HCEC 1CT (cell line): ENCODE measurements at regions not wholly inside any gene's neighbourhood (a gene's known extent, or its start where the extent isn't known, plus 50 kb on each side); places are given as distances from the start of the nearest gene placed in this dataset.
"Not testable (repeated sequence)": the region's sequence is repeated elsewhere in the genome, so short reads cannot be mapped to it uniquely, and the experiment has no call there.

ENCODE experiments used
- DNase-seq: peaks from one replicate; pipeline ENCODE4 v3.0.0-alpha.2; 2017

DNA sequence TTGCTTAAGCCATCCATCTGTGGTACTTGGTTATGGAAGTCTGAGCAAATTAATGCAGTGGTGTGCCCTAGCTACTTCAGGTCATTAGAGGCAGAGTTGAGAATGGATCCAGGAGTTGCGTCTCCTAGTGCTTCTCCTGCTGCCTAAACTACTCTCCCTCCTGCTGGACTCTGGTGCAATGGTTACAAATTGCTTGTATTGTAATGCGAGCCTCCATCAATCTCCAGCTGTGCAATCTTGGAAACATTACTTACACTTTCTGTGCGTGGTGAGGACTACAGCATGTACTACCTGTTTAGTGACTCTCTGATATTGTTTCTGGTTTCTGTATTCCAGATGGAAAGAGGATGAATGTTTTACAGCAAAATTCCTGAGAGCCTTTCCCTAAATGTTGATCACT, 119.0 kb upstream of the CYRIA start:
- DNase-seq, result no peak

DNA sequence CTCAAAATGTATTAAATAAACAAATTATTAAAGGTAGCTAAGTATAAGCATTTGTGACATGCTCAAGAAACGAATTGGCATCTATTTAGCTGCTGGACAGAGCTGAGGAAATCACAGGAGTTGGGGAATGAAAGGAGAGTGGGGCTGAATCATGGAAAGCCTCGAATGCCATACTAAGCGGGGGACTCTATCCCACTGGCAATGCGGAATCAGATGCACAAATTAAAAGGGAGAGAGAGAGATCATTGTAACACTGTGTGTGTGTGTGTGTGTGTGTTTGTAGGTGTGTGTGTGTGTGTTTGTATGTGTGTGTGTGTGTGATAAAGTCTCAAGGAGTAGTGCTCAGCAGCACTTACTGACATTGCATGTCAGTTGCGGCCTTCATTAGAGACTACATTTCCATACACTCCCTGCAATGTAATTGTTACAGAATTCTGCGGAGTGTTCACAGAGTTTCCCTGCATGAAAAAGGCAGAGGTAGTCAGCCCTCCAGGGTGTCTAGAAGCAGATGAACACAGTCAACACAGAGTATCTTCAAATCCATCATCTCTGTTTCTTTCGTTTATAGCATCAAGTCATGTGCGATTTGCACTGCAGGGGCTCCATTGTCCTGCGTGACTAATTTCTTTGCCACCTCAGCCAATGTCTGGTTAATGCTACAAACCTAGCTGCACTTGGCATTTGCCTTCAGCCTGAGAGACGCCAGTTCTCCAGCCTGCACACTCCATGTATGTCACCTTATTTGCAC, 111.7 kb upstream of the CYRIA start:
- DNase-seq, result no peak

DNA sequence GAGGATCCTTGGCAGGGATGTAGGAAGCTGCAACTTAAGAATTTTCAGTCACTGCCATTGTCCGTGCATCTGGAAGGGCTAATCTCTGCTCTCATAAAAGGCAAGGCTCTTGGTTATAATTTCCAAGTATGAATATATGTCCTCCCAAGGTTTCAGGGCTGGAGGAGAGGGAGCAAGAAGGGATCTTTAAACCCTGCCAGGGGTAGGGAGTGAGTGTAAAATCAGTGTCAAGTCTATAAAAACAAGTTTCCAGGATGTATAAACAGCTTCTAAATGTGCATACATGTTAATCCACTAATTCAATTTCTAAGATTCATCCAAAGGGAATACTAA, 110.2 kb upstream of the CYRIA start:
- no peak for DNase-seq

DNA sequence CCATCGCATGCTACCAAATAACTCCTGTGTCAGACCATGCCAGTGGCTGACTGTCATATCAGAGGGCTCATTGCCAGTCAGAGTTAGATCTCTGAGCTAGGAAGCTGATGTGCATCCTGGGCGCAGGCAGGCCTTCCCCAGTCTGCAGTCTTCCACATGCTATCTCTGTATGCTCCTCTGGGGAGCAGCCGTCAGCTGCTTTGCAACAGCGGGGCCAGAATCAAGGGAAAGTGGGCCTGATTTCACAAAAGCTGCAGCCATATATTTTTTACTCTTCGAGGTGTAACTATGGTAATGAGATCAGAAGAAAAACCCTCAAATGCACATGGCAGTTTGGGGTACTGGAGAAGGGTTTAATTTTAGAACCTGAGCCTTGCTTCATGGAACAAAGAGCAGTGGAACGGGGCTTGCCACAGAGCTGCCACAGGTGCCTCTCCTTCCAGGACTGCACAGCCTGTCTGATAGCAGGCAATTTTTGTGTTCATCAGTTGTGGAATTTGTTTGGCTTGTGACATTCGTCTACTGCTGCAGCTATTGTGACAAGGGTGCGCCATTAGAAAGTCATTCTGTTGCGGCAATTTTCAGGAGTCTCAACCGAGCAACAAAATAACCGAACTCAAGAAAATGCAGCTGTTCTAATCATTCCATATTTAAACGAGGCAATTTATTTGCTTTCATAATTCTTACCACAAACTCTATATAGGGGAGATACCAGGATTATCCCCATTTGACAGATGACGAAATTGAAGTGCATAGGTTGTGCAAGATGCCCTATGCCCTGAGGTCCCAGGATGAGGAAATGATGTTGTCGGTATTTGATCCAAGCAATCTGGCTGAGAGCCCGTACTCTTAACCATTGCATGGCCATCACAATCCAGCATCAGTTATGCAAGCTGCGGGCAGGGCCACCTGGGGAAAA, 109.6 kb upstream of the CYRIA start:
- no peak for DNase-seq

DNA sequence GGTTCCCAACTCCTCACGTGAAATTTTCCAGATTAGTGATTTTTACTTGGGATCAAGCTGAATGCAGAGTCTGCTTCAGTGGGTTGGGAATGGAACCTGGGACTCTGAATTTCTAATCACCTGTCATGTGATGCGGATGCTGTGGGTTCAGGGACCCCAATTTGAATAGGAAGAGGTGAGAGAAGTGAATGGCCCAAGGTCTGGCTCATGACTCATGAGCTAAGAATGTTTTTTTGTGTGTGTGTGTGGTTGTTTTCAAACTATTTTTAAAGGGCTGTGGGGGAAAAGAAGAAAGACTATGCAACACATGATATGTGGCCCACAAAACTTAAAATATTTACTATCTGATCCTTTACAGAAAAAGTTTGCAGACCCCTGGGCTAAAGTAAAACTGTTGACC, 108.5 kb upstream of the CYRIA start:
- peak; percentile 2 for DNase-seq

DNA sequence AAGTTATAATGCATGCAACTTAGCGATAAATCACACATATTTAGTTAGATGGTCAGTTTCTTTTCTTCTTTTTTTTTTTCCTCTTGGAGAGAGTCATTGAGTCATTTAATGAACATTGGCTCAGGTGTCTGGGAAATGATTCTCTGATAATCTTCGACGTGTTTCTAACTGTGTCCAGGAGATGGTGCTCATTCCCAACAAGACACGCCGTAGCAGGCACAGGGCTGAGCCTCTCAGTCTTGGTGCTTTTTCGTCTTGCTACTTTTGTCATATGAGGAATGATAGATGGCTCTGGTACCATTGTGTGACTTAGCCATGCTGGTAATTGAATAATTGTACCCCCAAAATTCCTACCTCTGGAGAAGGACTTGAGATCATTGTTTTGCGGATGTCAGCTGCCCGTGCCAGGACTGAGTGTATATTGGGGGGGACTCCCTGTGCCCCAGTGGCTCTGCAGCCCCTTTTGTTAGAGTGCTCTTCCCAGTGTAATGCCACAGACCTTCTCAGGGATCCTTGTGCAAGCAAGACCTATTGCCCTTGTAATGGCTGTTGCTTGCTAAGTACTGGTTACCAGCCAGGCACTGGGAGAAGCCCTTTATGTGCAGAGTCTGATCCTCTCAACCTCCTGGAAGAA, 107.6 kb upstream of the CYRIA start:
- DNase-seq, result peak; percentile 29

DNA sequence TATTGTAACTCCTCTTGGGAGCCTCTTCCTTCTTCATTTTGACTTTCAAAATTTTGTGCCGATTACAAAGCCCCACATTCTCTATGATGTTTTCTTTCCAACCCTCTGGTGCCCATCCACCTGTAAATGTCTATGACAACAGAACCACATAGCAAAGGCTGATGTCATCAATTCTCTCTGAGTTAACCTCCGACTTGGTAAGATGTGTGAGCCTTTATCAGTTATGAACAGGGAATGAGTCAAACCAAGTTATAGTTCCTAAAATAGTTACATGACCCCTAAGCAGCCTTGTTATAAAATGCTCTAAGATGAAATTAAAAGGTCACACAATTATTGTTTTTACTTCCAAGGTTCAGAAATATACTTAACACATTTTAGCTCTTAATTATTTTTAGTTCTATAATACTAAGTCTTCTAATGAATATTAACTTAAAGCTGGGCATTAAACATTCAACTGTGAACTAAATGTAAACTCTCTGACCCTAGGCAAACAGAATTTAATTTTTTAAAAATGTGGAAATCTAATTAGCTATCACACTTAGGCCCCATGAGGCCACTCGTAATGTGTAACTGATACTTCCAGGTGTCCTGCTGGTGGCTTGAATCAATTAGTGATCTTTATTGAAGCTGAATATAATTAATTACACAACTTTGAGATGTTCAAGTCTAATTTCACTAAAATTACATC, 102.3 kb upstream of the CYRIA start:
- DNase-seq, result no peak

DNA sequence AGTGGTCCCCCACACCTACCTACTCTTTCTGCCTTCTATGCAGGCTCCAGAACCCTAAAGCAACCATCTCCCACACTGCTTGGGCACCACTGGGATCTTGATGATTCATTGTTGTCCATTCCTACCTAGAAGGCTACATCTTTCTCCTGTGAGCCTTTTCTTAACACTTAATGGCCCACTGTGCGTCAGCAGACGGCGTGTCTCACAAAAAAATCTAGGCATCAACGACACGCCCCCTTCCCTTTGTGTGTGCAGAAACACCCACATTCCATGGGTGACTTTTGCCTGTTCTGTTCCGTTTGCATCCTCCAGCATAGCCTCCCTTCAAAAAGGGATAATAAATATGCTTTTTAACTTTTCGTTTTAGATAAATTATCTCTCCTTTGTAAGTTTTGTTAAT, 99.7 kb upstream of the CYRIA start:
- DNase-seq, result no peak

DNA sequence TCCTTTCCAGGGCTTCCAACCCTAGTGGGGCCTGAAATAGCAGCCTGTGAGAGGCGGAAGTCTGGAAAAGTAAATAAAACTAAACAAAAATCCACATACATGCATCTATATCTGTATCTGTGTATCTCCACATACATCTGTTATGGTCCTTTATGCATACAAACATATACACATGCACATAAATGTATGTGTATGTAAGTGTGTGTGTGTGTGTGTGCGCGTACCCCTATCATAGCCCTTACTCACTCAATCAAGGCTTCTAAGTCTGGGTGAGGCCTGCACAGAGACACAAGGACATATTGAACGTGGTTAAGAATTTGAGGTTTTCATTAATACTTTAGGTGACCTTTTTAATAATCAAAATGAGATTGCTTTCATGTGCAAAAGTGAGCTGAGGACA, 98.9 kb upstream of the CYRIA start:
- no peak for DNase-seq

DNA sequence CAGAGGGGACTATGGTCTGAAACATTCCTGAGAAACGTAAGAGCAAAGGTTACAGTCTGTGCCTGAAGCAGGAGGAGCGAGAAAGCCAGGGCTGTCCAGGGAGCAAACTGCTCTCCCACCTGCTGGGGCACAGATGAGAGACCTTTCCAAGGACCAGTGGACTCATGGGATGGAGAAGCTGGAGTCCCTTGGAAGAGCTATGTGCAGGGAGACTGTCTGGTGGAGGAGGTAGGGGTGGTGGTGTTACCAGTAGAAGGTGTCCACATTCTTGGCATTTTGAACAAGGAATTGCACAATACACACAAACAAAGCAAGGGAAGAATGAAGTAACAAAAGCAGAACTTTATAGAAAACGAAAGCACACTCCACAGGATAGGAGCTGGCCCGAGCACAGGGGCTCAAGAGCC, 97.9 kb upstream of the CYRIA start:
- no peak for DNase-seq

DNA sequence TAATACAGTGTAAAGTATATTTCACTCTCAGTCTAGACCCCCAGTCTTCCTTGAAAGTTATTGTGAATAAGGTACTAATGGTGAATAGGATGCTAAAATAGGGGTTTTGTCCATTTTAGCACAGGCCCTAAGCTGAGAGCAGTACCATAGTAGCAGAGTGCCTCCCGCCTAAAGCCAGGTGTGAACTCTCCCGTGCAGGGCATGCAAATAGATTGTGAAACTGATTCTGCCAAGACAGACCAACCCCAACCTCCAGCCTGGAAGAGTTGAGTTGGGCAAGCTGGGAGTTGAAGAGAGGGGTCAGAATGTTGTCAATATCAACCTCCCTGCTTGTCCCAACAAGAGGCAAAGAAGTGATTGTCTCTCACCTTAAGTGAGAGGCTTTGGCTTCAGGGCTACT, 97.4 kb upstream of the CYRIA start:
- DNase-seq, result no peak

DNA sequence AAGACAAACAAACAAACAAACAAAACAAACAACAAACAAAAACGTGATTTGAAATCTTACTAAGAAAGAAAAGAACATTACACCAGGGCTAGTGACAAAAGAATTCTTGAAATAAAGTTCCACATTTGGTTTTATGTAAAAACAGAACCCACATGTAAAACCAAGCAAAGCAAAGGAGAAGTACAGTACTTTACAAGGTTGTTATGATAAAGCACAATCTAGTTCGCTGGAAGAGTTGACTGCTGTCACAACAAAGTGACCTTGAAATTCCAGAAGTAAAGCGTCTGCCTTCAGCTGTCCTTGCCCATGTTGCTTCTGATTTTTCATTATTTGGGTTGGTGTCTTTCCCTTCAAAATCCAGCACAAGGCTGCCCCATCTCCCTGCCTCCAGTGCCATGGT, 94.8 kb upstream of the CYRIA start:
- DNase-seq, result no peak

DNA sequence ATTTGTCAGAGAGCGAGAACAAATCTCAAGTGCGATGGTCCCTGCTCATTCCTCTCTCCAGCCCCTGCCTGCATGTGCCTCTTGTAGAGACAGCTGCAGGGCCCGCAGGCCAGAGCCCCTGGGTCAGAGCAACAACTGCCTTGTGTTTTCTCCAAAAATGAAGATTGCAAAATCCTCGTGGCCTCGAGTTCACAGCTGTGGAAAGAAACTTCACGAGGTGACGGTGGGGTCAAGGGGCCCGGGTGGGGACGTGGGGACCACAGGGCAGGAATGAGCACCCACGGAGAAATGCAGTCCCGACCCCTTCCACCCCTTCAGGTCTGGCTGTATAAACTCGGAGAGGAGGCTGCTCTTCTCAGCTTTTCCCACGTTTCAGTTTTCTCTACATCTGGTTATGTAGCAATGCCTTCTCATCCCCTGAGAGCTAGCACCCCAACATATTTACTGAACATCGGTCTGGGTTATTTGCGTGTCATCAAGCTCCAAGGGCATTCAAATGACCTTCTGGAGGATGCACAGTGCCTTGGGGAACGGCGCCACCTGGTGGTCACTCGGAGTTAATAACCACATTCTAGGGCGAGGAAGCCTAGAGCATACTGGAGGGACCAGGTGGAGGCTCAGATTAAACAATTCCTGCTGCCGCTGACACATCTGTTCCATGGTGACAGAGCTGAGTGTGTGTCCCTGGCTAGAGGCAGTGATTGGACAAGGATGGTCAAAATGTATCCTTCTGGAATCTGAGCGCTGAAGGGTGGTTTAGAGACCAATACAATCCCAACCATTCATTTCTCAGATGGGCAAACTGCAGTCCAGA, 91.4 kb upstream of the CYRIA start:
- peak; percentile 41 for DNase-seq

DNA sequence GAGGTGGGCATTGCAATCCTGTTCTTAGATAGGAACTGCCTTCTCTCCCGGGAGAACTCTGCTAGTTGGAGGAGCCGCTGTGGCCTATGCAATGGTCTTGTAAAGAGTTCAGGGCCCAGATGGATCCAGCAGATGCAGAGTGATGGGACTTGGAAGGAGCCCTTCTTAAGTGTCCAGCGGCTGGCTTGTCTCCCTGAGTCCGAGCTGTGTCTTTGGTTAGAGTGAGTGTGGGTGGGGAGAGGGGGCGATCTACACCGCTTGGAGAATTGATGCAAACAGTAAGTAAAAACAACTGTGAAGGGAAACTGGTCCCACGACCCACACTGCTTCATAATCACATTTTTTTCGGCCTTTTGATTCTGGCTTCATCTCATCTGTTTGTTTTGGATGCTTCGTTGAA, 89.8 kb upstream of the CYRIA start:
- no peak for DNase-seq

DNA sequence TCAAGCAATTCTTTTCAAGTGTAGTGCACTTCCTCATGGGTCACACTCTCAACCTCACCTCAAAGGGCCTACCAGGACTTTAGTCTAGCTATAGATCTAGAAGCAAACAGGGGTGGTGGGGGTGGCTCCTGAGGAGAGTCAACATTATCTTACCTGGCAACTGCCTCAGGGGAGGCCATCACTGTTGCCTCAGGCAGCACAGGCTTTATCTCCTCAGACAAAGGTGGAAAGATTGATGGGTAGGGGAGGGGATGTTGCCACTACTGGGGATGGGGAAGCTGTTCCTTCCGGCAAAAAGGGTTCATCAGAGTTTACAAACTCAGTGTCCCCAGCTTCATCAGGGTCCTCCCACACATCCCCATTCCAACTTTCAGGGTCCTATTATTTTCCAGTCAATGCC, 87.4 kb upstream of the CYRIA start:
- not testable (repeated sequence) for DNase-seq

DNA sequence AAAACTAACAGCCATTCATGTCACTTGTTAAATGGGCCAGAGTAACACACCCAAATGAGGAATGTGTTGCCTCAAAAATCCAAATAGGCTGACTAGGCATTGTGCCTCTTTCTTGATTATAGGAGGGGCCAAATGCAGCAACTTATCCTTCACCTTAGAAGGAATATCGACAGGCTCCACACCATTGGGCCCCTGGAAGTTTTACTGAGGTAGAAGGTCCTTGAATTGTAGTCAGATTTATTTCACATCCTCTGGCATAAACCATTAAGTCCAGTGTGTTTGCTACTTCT, 85.2 kb upstream of the CYRIA start:
- not testable (repeated sequence) for DNase-seq

DNA sequence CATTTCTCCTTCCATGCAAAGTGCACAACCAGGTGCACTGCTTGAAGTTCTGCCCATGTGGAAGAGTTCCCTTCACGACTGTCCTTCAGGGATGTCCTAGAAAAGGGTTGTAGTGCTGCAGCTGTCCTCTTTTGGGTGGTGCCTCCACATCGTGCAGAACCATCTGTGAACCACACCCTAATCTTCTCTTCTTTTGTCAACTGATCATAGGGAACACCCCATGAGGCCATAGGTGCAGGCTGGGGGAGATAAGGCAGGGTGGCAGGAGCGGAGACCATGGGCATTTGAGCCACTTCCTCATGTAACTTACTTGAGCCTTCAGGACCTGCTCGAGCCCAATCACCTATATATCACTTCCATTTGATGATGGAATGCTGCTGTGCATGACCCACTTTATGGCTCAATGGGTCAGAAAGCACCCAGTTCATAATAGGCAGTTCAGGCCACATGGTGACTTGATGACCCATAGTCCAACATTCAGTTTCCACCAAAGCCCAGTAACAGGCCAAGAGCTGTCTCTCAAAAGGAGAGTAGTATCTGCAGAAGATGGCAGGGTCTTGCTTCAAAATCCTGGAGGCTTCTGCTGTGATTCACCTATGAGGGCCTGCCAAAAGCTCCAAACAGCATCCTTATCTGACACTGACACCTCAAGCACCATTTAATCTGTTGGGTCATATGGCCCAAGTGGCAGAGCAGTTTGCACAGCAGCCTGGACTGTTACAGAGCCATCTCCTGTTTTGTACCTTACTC, 84.7 kb upstream of the CYRIA start:
- DNase-seq, result no peak

DNA sequence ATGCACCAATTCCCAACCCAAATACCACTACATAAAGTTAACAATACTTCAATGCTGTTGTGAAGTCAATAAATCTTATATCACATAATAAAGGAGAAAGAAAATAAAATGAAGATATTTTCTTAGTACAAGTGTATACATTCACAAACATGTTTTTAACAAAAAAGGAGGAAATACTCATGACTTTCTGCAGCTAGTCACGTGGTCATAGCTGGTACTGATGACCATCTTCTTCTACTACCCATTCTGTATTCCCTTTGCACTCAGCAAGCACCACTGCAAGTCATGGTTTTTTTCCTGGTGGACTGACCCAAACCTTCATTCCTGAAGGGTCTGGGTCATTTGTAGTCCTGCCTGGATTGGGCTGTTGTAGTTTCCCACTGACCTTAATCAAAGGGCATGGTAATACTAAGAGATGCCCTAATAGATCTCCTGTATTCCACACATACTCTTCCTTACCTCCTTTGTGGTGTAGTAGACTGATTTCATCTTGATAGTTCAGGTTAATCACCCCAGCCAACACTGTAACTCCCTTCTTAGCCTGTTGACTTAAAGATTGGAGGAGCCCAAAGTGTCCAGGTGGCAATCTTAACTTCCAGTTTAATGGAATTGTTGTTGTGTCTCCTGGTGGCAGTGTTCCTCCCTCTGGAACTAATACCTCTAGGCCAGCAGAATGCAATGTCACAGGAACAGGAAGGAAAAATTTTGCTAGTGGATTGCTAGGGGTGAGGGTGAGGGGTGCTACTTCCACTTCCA, 83.1 kb upstream of the CYRIA start:
- DNase-seq, result not testable (repeated sequence)

DNA sequence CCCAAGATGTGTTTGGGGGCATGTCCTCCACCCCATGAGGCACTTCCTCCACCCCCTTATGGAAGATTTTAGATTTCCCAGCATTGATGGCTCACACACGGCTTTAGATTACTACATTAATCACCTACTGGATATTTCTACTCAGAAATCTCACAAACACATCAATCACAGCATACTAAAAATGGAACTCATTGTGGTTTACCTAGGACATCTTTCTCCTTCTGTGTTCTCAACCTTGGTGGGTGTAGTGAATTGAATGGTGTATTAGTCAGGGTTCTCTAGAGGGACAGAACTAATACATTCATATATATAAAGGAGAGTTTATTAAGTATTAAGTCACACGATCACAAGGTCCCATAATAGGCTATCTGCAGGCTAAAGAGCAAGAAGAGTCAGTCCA, 82.1 kb upstream of the CYRIA start:
- no peak for DNase-seq

DNA sequence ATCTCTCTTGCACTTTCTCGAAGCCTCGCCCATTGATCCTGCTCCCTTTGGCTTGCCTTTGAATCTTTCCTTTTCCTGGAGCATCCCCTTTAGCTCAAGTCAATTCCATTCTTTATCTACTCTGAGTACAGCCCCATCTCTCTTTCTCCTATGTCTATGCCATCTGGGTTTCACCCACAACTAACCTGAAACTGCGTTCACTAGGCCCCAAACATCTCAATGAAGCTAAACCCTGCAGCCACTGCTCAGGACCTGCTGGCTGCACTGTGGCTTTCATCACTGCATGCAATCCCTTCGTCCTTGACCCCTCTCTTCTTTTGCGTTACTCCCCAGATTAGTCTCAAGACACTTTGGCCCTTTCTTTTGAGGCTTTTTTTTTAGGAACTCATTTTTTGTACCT, 81.6 kb upstream of the CYRIA start:
- no peak for DNase-seq

DNA sequence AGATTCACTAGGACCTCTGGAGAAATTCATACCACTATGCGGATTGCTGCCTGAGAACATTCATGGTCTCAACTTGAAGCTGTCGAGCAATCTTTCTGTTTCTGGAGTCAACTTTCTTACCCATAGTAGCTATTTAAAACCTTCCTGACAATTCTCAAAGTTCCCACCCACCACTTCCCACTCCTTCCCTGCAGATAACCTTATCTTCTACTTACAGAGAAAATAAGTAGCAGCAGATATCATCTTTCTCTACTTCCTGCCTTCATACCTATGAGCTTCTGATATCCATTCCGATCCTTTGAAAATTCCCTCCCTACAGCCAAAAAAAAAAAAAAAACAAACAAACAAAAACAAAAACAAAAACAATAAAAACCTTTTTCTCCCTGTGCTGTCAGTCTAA, 81.2 kb upstream of the CYRIA start:
- DNase-seq, result no peak
